Activated CD4-positive, alpha-beta T cell treated with anti-CD3 and anti-CD28 coated beads for 4 hours (primary cell): ENCODE measurements at regions not wholly inside any gene's neighbourhood (a gene's known extent, or its start where the extent isn't known, plus 50 kb on each side); places are given as distances from the start of the nearest gene placed in this dataset.
"Not testable (repeated sequence)": the region's sequence is repeated elsewhere in the genome, so short reads cannot be mapped to it uniquely, and the experiment has no call there.

Experiments
- DNase-seq, 2 donors: peaks; one replicate each; pipeline ENCODE4 v3.0.0-alpha.2; 2020

DNA sequence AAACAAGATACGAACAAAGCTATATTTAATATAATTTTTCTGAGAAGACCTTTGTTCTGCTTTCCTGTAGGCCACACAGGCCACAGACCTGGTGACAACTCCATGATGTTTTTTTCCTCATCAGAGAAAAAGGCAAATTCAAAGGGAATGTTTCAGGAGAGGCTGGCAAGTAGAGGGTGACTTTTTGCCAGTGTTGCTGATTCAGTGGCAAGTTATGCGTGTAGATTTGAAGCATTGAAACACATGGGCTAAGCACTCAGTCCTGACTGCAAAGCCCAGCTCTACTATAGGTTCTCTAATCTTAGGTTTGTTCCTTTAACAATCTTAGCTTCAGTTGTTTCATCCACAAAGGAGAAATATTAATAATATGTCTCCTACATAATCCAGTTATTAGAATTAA, 499.8 kb downstream of the SUCLG1 start:
- DNase-seq: no peak

DNA sequence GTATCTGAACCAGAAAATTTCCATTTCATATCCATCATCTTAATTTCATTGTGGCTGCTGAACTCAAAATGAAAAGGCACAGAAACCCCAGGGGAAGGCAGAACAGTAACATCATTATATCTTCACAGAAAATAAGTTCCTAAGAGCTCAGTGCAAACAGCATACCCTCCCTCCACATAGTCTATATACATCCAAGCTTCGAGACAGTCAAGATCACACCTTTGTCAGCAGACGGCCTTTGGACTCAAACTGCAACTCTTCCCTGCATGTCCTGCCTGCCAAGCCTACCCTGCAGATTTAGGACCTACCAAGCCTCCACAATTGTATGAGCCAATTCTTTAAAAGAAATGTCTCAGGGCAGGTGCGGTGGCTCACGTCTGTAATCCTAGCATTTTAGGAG, 502.1 kb downstream of the SUCLG1 start:
- DNase-seq: no peak

DNA sequence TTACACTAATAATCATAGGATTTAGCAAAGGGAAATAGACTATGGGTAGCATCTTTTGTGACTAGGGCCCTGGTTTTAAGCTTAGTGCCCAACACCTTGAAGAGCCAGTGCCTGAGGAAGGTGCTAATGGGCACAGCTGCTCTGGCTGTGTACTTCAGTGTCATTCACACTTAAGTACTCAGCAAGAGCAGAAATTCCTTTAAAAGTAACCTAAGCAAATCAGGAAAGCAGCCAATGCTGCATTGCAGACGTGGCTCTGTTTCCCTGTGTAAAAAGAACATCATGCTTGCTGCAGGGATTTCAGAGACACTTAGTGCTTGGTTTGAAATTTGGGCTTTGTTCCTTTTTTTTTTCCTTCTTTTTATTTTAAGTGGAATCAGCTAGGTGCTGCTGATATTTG, 505.4 kb downstream of the SUCLG1 start:
- no peak for DNase-seq

DNA sequence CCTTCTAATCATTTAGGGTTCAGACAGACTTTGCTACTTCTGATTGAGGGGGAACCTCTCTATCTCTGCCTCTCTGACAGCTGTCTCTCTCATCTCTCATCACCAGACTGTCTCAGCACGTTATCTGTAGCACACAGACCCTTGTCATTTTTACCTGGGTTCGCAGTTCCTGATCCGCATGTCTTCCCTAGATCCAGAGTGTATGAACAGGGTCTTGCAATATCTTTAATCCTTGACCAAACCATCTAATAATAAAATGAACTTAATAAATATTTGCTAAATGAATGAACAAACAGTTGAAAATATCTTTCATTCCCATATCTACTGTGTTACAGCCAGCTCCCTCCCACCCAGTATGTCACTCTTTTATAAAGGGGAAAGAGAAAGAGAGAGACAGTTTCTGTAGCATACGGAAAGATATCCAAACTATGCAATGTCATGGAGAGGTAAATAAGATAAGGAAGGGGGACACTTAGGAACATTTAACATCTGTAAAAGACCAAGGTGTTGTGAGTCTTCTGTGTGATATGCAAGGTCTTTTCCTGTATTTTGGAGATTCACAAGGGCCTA, 507.6 kb downstream of the SUCLG1 start:
- DNase-seq: no peak

DNA sequence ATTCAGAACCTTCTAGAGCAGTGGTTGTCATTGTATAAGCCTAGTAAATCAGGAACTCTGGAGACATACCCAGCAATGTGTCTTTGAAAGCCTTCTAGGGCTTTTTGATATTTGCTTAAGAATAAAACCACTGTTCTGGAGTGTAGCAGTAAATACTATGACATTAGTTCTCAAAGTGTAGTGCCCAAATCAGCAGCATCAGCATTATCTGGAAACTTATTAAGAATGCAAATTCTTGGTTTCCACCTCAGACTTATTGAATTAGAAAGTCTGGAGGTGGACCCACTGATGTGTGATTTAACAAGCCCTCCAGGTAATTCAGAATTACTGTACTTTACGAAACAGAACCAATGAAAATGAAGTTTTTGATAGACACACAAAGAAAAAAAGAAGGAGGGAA, 509.7 kb downstream of the SUCLG1 start:
- DNase-seq: no peak

DNA sequence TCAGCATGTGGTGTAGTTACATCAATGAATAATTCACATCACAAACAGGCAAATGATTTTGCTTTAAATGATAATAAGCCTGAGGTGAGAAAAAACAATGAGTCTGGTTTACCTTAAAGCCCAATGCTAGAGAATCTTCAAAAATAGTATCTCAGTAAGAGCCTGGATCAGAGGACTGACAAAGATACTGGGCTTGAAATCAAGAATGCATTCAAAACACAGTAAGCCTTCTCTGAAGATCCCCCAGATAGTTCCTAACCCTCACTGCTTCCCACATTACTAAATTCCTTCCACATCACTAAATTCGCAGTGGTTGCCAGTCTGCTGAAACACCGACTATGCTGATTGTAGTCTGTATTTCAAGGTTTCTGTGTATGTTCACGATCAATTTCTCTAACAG, 514.9 kb downstream of the SUCLG1 start:
- DNase-seq: no peak

DNA sequence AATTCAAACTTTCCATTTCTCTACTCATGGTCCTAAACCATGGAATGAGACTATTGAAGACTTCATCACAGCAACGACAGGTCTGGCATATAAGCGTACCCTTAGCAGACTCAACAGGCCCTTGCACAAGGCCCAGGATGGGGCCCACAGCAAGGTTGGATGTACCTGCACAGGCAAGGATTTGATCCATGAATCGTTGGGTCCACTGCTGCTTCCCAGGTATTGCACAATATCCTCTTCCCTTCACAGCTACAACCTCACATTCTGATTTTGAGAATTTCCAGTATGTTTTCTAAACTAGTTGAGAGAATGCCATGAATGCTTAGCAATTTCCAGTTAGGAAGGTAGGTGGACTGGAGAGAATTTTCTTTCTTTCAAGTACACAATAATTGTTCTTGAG, 515.8 kb downstream of the SUCLG1 start:
- no peak for DNase-seq

DNA sequence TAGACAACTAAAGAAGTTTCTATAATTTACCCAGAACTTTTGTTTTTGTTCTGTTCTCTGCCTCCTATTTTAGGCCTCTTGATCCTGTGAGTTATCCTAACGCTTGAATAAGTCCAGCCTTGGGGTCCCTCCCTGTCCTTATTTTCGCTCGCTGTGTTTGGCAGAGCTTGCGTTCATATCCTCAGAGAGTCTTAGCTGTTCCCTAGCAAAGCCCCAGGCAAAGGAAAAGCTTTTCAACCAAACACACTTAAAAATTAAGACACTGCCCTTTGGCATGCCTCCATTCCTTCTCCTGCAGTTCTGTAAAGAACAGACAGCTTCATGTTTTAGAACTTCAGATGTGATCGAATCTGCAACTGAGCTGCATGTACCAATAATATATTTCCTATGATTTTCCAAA, 517.2 kb downstream of the SUCLG1 start:
- DNase-seq: no peak

DNA sequence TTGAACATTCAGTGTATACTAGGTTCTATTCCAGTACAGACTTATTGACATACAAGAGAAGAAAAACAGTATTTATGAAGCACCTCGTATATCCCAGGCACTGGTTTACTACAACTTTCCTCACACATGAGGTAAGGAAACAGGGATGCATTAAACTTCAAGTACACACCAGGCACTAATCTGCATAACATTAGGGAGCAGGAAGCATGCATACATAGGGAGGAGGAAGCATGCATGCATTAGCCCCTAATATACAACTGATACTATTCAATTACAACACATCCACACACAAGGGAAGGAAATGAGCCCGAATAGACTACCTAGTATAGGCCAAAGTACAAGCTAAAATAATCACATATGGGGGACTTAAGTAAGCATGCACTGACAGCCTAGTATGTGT, 525.3 kb downstream of the SUCLG1 start:
- no peak for DNase-seq

DNA sequence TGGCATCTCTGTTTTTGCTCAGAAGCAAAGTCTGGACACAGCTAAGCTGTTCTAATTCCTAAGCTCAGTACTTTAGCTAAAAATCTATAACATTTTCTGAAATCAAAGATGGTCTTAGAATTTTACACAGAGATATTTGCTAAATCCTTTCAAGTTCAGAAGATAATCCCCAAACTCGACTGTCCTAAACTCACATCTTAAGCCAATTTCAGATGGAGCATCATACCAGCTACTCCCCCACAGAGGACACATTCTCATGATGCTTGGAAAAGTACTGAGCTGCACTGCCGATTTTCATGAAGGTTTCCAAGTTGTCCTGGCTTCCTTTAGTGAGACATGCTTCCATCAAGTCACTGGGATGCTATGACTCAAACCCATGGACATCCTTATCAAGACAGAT, 535.5 kb downstream of the SUCLG1 start:
- no peak for DNase-seq

DNA sequence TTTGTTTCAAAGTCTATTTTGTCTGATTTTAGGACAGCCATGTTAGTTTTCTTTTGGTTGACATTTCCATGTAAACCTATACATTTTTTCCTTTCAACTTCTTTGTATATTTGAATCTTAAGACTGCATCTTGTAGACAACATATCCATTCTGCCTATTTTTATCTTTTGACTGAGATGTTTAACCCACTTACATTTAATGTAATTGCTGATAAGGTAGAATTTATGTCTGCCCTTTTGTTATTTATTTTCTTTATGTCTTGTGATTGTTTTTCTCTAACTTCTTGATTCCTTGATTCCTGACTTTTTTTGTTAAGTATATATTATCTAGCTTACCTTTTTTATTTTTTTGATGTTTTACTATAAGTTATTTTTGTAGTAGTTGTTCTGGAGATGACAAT, 542.5 kb downstream of the SUCLG1 start:
- no peak for DNase-seq

DNA sequence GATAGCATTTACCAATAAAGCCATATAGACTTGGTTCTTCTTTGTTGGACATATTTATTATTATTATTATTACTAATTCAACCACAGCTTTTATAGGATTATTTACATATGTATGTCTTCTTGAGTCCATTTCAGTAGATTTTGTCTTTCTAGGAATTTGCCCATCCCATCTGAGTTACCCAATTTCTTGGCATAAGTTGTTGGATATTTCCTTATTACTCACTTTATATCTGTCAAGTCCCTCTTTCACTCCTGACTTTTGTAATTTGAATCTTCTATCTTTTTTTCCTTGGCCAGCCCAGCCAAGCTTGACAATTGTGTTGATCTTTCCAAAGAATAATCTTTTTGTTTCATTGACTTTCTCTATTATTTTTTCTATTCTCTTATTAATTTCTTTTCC, 543.7 kb downstream of the SUCLG1 start:
- DNase-seq: no peak

DNA sequence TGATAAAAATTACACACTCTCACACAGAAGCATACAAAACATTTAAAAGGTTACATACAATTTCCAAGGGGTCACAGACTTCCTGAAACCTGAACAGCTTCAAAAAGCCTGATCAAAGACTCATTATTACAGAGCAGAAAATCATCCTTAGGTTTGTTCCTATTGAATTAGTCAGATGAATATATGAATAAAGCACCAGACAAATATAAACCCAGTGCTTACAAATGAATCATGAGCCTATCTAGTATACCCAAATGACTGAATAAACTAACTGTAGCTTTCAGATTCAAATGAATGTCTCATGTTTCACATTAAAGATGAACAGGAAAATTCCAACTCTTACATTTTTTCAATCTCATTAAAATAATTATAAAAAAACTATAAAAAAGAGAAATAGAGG, 550.3 kb downstream of the SUCLG1 start:
- DNase-seq: no peak

DNA sequence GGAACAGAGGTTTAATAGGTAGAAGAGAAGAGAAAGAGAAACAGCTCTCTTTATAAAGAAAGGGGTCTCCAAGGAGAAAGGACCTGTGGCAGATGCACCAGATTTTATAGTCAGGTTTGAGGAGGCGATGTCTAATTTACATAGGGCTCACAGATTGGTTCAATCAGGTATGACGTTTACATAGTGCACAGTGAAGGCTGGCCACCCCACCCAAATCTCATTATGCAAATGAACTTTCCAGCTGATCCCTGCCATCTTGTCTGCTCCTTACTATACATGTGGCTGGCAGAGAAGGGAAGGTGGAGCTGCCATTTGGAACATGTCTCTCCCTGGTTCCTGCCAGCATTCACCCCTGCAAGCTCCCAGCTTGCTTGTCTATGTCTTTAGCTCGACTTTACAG, 557.8 kb downstream of the SUCLG1 start:
- DNase-seq: no peak

DNA sequence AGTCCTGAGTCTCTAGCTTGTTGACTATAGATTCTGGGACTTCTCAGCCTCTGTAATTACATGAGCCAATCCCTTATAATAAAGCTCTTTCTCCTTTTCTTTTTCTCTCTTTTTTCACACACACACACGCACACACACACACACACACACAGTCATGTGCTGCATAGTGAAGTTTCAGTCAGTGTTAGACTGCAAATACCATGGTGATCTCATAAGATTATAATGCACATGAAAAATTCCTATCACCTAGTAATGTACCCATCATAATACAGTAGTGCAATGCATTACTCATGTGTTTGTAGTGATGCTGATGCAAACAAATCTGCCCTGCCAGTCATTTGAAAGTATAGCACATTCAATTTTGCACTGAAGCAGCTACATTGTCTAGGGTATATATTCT, 558.2 kb downstream of the SUCLG1 start:
- DNase-seq: no peak

DNA sequence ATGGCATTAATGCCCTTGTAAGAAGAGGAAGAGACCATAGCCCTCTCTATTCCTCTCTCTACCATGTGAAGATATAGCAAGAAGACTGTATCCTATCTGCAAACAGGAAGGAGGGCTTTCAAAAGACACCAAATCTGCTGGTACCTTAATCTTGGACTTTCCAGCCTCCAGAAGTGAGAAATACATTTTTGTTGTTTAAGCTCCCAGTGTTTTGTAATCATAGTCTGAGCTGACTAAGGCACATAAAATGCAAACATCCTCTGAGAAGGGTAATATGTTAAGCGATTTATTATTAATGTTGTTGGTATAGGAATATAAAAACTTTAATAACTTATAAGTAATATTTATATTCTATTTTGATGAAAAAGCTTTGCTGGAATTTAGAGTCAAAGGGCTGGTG, 559.8 kb downstream of the SUCLG1 start:
- DNase-seq: no peak

DNA sequence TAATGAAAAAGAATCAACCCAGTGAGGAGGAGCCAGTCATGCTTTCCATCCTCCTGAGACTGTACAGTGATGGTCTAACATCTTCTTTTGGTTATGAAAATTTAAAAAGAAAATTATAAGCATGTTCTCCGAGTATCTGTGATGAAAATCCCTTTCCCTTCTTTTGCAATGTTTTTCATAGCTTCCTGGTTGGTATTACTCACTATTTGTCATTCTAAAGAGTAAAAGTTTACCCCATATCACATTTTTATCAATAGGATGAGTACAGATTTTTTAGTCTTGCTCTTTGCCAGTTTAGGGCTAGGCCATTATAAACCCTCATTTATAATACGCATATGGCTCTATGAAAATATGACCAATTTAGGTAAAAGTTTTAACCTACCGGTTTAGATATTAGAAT, 564.1 kb downstream of the SUCLG1 start:
- no peak for DNase-seq

DNA sequence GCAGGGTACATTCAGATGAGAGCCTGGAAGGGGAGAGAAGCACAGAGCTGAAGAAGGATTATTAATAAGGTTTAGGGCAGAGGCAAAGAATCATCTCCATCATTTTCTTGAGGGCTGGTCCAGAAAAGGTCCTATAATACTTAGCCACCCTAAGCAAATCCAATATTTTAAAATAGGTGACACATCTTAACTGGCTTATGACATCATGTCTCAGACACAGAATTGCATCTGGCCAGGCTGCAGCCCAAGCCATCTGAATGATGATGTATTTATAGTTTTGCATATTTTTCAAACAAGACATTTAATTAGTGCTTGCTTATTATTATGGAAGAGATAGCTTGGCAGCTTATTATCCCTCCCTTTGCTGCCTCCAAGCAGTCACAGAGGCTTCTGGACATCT, 571.3 kb downstream of the SUCLG1 start:
- DNase-seq: no peak

DNA sequence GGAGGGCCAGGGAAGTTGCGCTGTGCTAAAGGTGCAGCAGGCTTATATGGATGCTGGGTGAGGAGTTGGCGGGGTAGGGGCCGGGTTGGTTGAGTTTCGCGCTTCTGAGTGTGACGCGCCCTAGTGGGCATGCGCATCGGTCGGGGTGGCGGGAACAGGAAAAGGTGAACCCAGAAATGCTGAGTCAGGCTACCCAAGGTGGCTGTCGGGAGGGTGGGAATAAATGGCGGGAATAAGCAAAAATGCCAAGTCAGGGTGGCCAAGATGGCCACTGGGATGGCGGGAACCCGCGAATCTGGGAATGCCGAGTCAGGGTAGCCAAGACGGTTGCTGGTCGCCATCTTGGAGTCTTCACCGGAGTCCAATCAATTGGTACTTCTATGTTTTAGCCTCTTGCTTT, 580.0 kb downstream of the SUCLG1 start:
- DNase-seq: no peak

DNA sequence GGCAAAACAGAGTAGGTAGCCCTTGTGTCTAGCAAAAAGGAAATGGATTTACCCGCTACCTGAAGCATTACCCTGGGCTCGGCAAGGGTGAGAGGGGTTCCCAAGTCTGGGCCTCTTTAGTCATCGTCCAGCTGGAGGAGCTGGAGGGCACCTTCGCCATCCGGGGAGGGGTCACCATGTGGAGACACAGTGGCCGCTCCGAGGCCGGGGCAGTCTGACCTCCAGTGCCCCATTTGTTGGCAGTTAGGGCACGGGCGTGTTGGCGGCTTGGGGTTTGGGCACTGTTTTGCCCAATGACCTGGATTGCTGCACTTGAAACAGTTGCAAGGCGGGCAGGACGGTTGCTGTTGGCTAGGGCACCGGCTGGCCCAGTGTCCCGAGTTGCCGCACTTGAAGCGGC, 581.8 kb downstream of the SUCLG1 start:
- not testable (repeated sequence) for DNase-seq

DNA sequence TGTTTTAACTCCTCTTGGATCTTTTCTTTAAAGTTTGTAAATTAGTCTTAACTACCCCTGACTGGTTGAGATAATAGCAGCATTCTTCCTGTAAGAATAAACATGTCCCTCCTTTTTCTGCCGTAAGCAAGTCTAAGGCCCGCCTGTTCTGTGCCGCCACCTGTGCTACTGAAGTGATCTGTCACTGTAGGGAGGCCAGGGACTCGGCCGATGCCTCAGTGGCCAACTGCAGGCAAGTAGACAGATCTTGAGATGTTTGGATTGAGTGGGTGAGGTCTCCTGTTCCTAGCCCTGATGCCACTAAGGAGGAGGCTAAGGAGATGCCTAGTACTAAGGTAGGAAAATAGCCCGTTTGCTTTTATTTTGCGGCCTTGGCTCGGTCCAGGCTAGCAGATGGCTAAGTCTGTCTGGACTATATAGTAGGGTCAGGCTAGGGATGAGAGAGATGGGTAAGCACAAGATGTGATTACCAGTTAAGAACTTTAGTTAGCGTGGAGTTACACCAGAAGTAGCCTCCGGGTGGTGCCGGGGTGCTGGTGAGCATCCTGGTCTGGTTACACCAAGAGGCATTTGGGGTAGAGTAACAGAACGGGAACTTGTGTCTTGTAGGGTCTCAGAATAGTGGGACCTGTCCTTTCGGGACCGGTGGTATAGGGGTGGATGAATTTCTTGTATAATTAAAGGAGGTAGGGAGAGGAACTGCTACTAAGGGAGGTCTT, 584.2 kb downstream of the SUCLG1 start:
- no peak for DNase-seq

DNA sequence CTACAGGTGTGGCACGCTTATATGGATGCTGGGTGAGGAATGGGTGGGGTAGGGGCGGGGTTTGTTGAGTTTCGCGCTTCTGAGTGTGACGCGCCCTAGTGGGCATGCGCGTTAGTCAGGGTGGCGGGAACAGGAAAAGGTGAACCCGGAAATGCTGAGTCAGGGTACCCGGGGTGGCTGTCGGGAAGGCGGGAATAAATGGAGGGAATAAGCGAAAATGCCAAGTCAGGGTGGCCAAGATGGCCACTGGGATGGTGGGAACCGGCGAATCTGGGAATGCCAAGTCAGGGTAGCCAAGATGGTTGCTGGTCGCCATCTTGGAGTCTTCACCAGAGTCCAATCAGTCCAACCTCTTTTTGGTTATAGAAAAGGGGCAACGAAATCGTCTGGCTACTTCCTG, 585.0 kb downstream of the SUCLG1 start:
- no peak for DNase-seq

DNA sequence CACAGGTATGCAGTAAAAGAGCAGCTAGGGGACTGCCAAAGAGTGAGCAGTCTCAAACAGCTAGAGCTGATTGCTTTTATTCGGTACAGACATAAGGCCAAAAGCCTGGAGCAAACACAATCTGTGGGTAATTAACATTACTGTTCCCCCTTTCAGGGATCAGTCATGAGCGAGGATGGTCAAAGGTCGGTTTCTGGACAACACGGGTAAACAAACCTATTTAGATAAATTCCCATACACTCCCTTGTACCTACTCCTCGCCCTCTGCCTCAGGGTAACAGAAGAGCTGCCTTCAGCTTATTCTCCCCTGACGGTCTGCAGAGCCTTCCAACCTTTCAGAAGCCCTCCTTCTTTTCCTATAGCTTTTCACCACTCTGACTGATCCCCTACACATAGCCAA, 586.0 kb downstream of the SUCLG1 start:
- no peak for DNase-seq

DNA sequence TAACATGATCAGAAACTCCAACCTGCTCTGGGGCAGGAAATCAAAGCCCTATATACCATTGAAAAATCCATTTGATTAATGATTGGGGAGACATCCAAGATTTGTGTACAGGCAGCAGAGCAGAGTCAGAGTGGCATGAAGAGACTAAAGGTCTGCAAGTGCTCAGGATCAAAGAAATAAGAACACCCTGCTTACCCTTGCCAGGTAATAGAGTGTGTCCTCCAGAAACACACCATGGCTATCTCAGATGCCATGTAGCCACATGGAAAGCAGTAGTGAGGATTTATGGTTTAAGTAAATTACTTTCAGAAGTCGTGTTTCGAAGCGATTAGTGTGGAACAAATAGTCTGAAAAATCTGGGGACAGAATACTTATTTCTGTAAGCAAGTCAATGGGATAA, 592.9 kb downstream of the SUCLG1 start:
- DNase-seq: no peak

DNA sequence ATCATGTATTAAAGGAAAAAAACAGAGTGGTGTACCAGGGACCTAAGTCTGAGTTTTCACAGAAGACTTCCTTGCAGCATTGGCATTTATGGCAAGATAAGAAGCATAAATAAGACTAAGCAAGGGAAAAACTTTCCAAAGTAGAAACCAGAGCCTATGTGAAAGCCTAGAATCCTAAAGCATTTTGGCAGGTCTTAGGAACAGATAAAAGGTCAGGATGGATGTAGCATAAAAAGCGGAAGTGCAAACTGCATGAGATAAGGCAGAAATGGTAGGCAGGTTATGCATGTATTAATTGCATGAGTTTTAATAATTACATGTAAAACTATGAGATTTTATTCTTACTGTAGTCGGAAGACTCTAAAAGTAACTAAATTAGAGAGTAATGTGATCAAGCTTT, 596.5 kb downstream of the SUCLG1 start:
- no peak for DNase-seq
